Suprapubic skin (tissue), 4 donors: ENCODE measurements at regions not wholly inside any gene's neighbourhood (a gene's known extent, or its start where the extent isn't known, plus 50 kb on each side); places are given as distances from the start of the nearest gene placed in this dataset.

ENCODE experiments used
- DNase-seq, 2 donors: peaks; one replicate each; pipeline ENCODE4 v3.0.0-alpha.2; 2019; ENCODE audit warnings: low spot score in 2 of 2
- H3K27ac ChIP-seq: fragments of 200-600 bp; sonication (generic); one replicate; pipeline ENCODE4 v1.5.1; 2019
- H3K27me3 ChIP-seq: fragments of 200-600 bp; sonication (generic); one replicate; pipeline ENCODE4 v1.5.1; 2019
- H3K36me3 ChIP-seq: fragments of 200-600 bp; sonication (generic); one replicate; pipeline ENCODE4 v1.5.1; 2019
- H3K4me1 ChIP-seq: fragments of 200-600 bp; sonication (generic); one replicate; pipeline ENCODE4 v1.5.1; 2019
- H3K4me3 ChIP-seq: fragments of 200-600 bp; sonication (generic); one replicate; pipeline ENCODE4 v1.5.1; 2019; ENCODE audit warnings: mild to moderate bottlenecking
- H3K9me3 ChIP-seq: fragments of 200-600 bp; sonication (generic); one replicate; pipeline ENCODE4 v1.5.1; 2019
- EP300 ChIP-seq: sonication (generic); formaldehyde crosslinking; IDR thresholded peaks from one replicate; pipeline ENCODE4 v1.6.1; 2017; ENCODE audit warnings: antibody characterized with exemption
- POLR2A ChIP-seq, 2 donors: fragments of 450-650 bp; IDR thresholded peaks; one replicate each; pipeline ENCODE4 v1.6.1; 2017; ENCODE audit warnings: antibody characterized with exemption in 2 of 2, mild to moderate bottlenecking in 2 of 2, moderate library complexity in 2 of 2
- POLR2AphosphoS5 ChIP-seq, 3 donors: sonication (generic); formaldehyde crosslinking; IDR thresholded peaks; one replicate each; pipeline ENCODE4 v1.6.1; 2017; ENCODE audit warnings: antibody characterized with exemption in 3 of 3
- WGBS: methylation state at CpG from one replicate; pipeline ENCODE4 v1.1.5; 2018; 5-methylcytosine and 5-hydroxymethylcytosine counted together
- TF ChIP-seq, protein P1 (sequence below), 2 donors: fragments of 200-600 bp in 1 of 2; fragments of 450-650 bp in 1 of 2; sonication (generic) in 1 of 2; IDR thresholded peaks; one replicate each; pipeline ENCODE4 v1.5.1; 2016 to 2019; ENCODE audit warnings: antibody characterized with exemption in 2 of 2, mild to moderate bottlenecking in 1 of 2, moderate library complexity in 1 of 2

DNA sequence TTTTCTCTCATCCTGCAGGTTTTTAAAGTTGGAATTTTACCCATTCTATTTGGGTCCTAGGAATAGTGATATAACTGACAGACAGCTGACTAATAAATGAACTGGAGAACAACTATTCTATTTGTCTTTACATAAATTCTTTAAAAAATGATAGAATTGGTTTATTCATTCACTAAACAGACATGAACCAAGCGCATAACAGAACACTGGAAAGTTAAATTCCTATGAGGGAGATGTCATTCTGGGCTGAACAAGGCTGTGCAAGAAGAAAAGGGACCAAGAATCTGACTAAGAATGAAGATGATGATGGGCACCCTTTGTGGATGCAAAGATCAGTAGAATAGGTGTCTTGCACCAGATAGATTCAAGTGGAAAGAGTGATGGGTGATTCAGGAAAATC lies 256.3 kb upstream of the SASH1 start:
- Histone ChIP-seq H3K27me3 (no peaks in the 10 kb centered on the region), H3K36me3 (no peaks in the 10 kb centered on the region), H3K9me3 (no peaks in the 10 kb centered on the region), H3K4me1 (no peaks in the 10 kb centered on the region), H3K27ac (no peak overlapping the region), H3K4me3 (no peak overlapping the region)
- DNase-seq = no peak
- 95% methylated on average over 1 of the region's 1 CpG for WGBS
- TF ChIP-seq POLR2AphosphoS5 (IDR thresholded peaks at IDR 0.05) (no peak), EP300 (no peak), POLR2A (IDR thresholded peaks at IDR 0.05) (no peak)
- TF ChIP-seq, protein P1, sequence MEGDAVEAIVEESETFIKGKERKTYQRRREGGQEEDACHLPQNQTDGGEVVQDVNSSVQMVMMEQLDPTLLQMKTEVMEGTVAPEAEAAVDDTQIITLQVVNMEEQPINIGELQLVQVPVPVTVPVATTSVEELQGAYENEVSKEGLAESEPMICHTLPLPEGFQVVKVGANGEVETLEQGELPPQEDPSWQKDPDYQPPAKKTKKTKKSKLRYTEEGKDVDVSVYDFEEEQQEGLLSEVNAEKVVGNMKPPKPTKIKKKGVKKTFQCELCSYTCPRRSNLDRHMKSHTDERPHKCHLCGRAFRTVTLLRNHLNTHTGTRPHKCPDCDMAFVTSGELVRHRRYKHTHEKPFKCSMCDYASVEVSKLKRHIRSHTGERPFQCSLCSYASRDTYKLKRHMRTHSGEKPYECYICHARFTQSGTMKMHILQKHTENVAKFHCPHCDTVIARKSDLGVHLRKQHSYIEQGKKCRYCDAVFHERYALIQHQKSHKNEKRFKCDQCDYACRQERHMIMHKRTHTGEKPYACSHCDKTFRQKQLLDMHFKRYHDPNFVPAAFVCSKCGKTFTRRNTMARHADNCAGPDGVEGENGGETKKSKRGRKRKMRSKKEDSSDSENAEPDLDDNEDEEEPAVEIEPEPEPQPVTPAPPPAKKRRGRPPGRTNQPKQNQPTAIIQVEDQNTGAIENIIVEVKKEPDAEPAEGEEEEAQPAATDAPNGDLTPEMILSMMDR (IDR thresholded peaks at IDR 0.05) = no peak

DNA sequence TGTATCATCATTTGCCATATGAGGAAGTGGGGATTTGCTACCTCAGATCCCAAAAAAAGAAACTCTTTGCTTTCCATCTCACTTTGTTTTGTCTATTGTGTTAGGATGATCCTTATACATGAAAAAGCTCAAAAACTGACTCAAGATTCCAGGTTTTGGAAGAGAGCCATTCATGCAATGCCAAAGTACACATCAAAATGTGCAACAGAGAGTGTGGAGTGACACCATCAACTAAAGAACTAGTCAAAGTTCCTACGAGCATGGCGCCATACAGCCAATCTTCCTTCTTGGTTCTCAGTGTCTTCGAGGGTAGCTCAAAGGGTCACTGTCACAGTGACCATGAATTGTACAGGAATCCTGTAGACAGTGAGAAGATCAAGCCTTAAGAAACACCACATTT lies 255.8 kb upstream of the SASH1 start:
- H3K27ac ChIP-seq = no peak overlapping the region
- WGBS = 91% methylated on average over 3 of the region's 3 CpGs
- no peak for TF ChIP-seq POLR2AphosphoS5 (IDR thresholded peaks at IDR 0.05)
- no peak for TF ChIP-seq POLR2A (IDR thresholded peaks at IDR 0.05)
- TF ChIP-seq EP300 = no peak
- TF ChIP-seq, protein P1 (IDR thresholded peaks at IDR 0.05) = no peak

GRCh38 chr6:148087659-148088058 lies 255.0 kb upstream of the SASH1 start:
- DNase-seq = no peak
- Histone ChIP-seq H3K27me3 (no peaks in the 10 kb centered on the region), H3K9me3 (no peaks in the 10 kb centered on the region), H3K27ac (no peak overlapping the region), H3K4me1 (no peaks in the 10 kb centered on the region), H3K36me3 (no peaks in the 10 kb centered on the region), H3K4me3 (no peak overlapping the region)
- TF ChIP-seq, protein P1 (IDR thresholded peaks at IDR 0.05) = no peak
- TF ChIP-seq POLR2AphosphoS5 (IDR thresholded peaks at IDR 0.05) = no peak
- TF ChIP-seq POLR2A (IDR thresholded peaks at IDR 0.05) = no peak
- no peak for TF ChIP-seq EP300
- WGBS = 81% methylated on average over 3 of the region's 3 CpGs

More for the DNA sequence above, 255.8 kb upstream of the SASH1 start:
- Histone ChIP-seq H3K4me3 (no peak overlapping the region), H3K9me3 (no peaks in the 10 kb centered on the region), H3K4me1 (no peaks in the 10 kb centered on the region), H3K27me3 (no peaks in the 10 kb centered on the region), H3K36me3 (no peaks in the 10 kb centered on the region)
- no peak for DNase-seq

- TF ChIP-seq, protein P1 (IDR thresholded peaks at IDR 0.05) = no peak
- Histone ChIP-seq H3K9me3 (no peaks in the 10 kb centered on the region), H3K27me3 (no peaks in the 10 kb centered on the region), H3K4me1 (no peaks in the 10 kb centered on the region), H3K4me3 (no peak overlapping the region), H3K36me3 (no peaks in the 10 kb centered on the region), H3K27ac (no peak overlapping the region)
- no peak for DNase-seq
- WGBS = 97% methylated on average over 2 of the region's 2 CpGs
These were observed 252.3 kb upstream of the SASH1 start for GRCh38 chr6:148090326-148090725.

DNA sequence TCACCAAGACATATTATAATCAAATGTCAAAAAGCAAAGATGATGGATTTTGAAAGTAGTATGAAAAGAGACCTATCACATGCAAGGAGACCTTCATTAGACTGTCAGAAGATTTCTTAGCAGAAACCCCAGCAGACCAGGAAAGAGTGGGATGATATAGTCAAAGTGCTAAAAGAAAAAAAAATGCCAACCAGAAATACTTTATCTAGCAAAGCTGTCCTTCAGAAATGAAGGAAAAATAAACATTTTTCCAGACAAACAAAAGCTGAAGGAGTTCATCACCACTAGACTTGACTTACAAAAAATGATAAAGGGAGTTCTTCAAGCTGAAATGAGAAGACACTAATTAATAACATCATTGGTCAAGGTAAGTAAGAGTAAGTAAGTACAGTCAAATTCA lies 251.2 kb upstream of the SASH1 start:
- Histone ChIP-seq H3K9me3 (no peaks in the 10 kb centered on the region), H3K36me3 (no peaks in the 10 kb centered on the region), H3K27ac (no peak overlapping the region), H3K4me1 (no peaks in the 10 kb centered on the region), H3K4me3 (no peak overlapping the region), H3K27me3 (no peaks in the 10 kb centered on the region)
- no peak for DNase-seq
- no peak for TF ChIP-seq POLR2AphosphoS5 (IDR thresholded peaks at IDR 0.05)
- no peak for TF ChIP-seq EP300
- TF ChIP-seq POLR2A (IDR thresholded peaks at IDR 0.05) = no peak
- TF ChIP-seq, protein P1 (IDR thresholded peaks at IDR 0.05) = no peak
